Panc1 (cell line): ENCODE measurements at regions not wholly inside any gene's neighbourhood (a gene's known extent, or its start where the extent isn't known, plus 50 kb on each side); places are given as distances from the start of the nearest gene placed in this dataset.

ENCODE experiments used
- ATAC-seq: fragments of 200-7000 bp; cut with Tn5 transposase; 2 replicates; pipeline ENCODE4 v1.9.1; 2020; ENCODE audit warnings: mild to moderate bottlenecking, moderate library complexity
- BruUV-seq: library from RNA; stranded (reverse); fragments of 400-500 nt; replicated peaks from 2 replicates; lab custom pipeline; 2021; lab: Mats Ljungman, UMichigan
- CTCF ChIA-PET: fragments of 300-600 bp; sonication (Branson Sonifier 250); formaldehyde crosslinking; loops from one replicate; lab custom pipeline; 2022; ENCODE audit warnings: antibody characterized with exemption; lab: Charles Lee
- POLR2A ChIA-PET: fragments of 300-600 bp; sonication (Branson Sonifier 250); formaldehyde crosslinking; loops from one replicate; lab custom pipeline; 2022; ENCODE audit warnings: antibody characterized with exemption; lab: Charles Lee
- DNase-seq: peaks from one replicate; pipeline ENCODE4 v3.0.0-alpha.2; 2010; ENCODE audit warnings: low read depth, low spot score
- H3K27ac ChIP-seq: 2 replicates; pipeline ENCODE4 v1.5.1; 2011; ENCODE audit warnings: mild to moderate bottlenecking, low read length, inconsistent platforms
- H3K27me3 ChIP-seq: fragments of 200-500 bp; sonication (Bioruptor generic); 2 replicates; pipeline ENCODE4 v1.6.0; 2014; ENCODE audit warnings: low read length, inconsistent platforms; ENCODE audit not compliant: control insufficient read depth, insufficient read depth
- H3K36me3 ChIP-seq: fragments of 200-500 bp; sonication (Bioruptor generic); 2 replicates; pipeline ENCODE4 v1.5.1; 2014; ENCODE audit warnings: inconsistent platforms, mild to moderate bottlenecking, low read length, moderate library complexity; ENCODE audit not compliant: control insufficient read depth, insufficient read depth
- H3K4me1 ChIP-seq: 2 replicates; pipeline ENCODE4 v1.5.1; 2011; ENCODE audit warnings: inconsistent platforms, mild to moderate bottlenecking, low read length, moderate library complexity; ENCODE audit not compliant: control insufficient read depth, insufficient read depth
- H3K4me3 ChIP-seq, 2 experiments: 2 replicates each; pipeline ENCODE4 v1.5.1; 2011 to 2012; ENCODE audit warnings: low read depth in 2 of 2, low read length in 2 of 2, mild to moderate bottlenecking in 2 of 2, inconsistent platforms in 1 of 2, moderate library complexity in 1 of 2
- H3K9me3 ChIP-seq: fragments of 200-500 bp; sonication (Bioruptor generic); 2 replicates; pipeline ENCODE4 v1.5.1; 2014; ENCODE audit warnings: low read depth, mild to moderate bottlenecking, inconsistent platforms, low read length, moderate library complexity; ENCODE audit not compliant: control insufficient read depth, insufficient read depth
- CTCF ChIP-seq: fragments of 450-650 bp; IDR thresholded peaks from 2 replicates; pipeline ENCODE4 v1.5.1; 2017; ENCODE audit warnings: mild to moderate bottlenecking
- POLR2AphosphoS5 ChIP-seq: IDR thresholded peaks from 2 replicates; pipeline ENCODE4 v1.6.1; 2012; ENCODE audit warnings: mild to moderate bottlenecking, low read depth, low read length, moderate library complexity
- REST ChIP-seq, 2 experiments: IDR thresholded peaks; 2 replicates each; pipeline ENCODE4 v1.6.1; 2011 to 2012; ENCODE audit warnings: low read depth in 2 of 2, control low read depth in 1 of 2, low read length in 1 of 2, mild to moderate bottlenecking in 1 of 2, moderate library complexity in 1 of 2; ENCODE audit not compliant: insufficient read depth in 1 of 2
- SIN3A ChIP-seq: IDR thresholded peaks from 2 replicates; pipeline ENCODE4 v1.6.1; 2012; ENCODE audit warnings: low read depth, mild to moderate bottlenecking, low read length, moderate library complexity, borderline replicate concordance; ENCODE audit not compliant: insufficient read depth
- TCF7L2 ChIP-seq: IDR thresholded peaks from 2 replicates; pipeline ENCODE4 v1.6.1; 2011; ENCODE audit warnings: mild to moderate bottlenecking, low read depth, low read length, inconsistent platforms
- in situ Hi-C: cut with HindIII; loops from 2 replicates; pipeline ENCODE4 v1.10.0; 2016; ENCODE audit warnings: low sequenced_read_pairs, low pct_unique_long_range_greater_than_20kb
- intact Hi-C: fragments of 100-400 bp; cut with micrococcal nuclease; formaldehyde crosslinking; loops from one replicate; pipeline ENCODE4 v1.10.0; 2022; ENCODE audit not compliant: unreplicated experiment

- no TSS peak for BruUV-seq
- Histone ChIP-seq H3K4me1 (no peaks in the 10 kb centered on the region; the same call in 1 of the 2 replicates), H3K27ac (no peak overlapping the region), H3K36me3 (no peaks in the 10 kb centered on the region), H3K4me3 (no peak overlapping the region), H3K9me3 (no peaks in the 10 kb centered on the region), H3K27me3 (no peaks in the 10 kb centered on the region)
- TF ChIP-seq SIN3A = no peak
- TF ChIP-seq TCF7L2 = no peak
- no peak for TF ChIP-seq POLR2AphosphoS5
- TF ChIP-seq REST (IDR thresholded peaks at IDR 0.05; ENCODE audit: insufficient read depth in 1 of 2, low read depth in 2 of 2, low read length in 1 of 2) = no peak
- TF ChIP-seq CTCF = no peak
- DNase-seq = no peak
- CTCF ChIA-PET = interaction anchor here (0.6 kb wide), 1 partner anchor 31 kb away, joined by 4 read pairs; no protein-coding TSS in a partner anchor
- intact Hi-C loops (no loop called here), in situ Hi-C loops (no loop called here)
- POLR2A ChIA-PET = interaction anchor here (0.6 kb wide), 2 partner anchors 24 to 68 kb away, joined by 3 read pairs; no protein-coding TSS in a partner anchor
- ATAC-seq = no peak
Measured at GRCh38 chr15:70535071-70535954, 228.0 kb downstream of the UACA start.

- CTCF ChIA-PET = no interaction called here
- Histone ChIP-seq H3K4me3 (no peak overlapping the region), H3K27ac (0 out of 2 replicates have a peak overlapping the region, but pooled peaks have one; percentile 14), H3K4me1 (no peaks in the 10 kb centered on the region; the same call in 1 of the 2 replicates), H3K9me3 (no peaks in the 10 kb centered on the region), H3K27me3 (no peaks in the 10 kb centered on the region), H3K36me3 (no peaks in the 10 kb centered on the region)
- no peak for ATAC-seq
- no TSS peak for BruUV-seq
- POLR2A ChIA-PET = interaction anchor here (1.1 kb wide), 1 partner anchor 9 kb away, joined by 17 read pairs; no protein-coding TSS in a partner anchor
- intact Hi-C loops (no loop called here), in situ Hi-C loops (no loop called here)
- TF ChIP-seq POLR2AphosphoS5 = no peak
- no peak for TF ChIP-seq TCF7L2
- TF ChIP-seq REST (IDR thresholded peaks at IDR 0.05; ENCODE audit: insufficient read depth in 1 of 2, low read depth in 2 of 2, low read length in 1 of 2) = no peak
- no peak for TF ChIP-seq SIN3A
- TF ChIP-seq CTCF = no peak
- DNase-seq = no peak
Measured at GRCh38 chr15:70533931-70534742, 229.2 kb downstream of the UACA start.
